Activated CD8-positive, alpha-beta T cell treated with anti-CD3 and anti-CD28 coated beads for 36 hours (primary cell): ENCODE measurements at regions not wholly inside any gene's neighbourhood (a gene's known extent, or its start where the extent isn't known, plus 50 kb on each side); places are given as distances from the start of the nearest gene placed in this dataset.

Source experiments
- ATAC-seq: fragments of 200-7000 bp; cut with Tn5 transposase; one replicate; pipeline ENCODE4 v1.10.0; 2021; ENCODE audit warnings: mild to moderate bottlenecking, moderate library complexity
- CTCF ChIA-PET: fragments of 350-600 bp; sonication (Branson Sonifier 250); formaldehyde crosslinking; loops from one replicate; lab custom pipeline; 2021; ENCODE audit warnings: antibody characterized with exemption; lab: Charles Lee
- POLR2A ChIA-PET: fragments of 350-600 bp; sonication (Branson Sonifier 250); formaldehyde crosslinking; loops from one replicate; lab custom pipeline; 2021; ENCODE audit warnings: antibody characterized with exemption; lab: Charles Lee
- DNase-seq: peaks from one replicate; pipeline ENCODE4 v3.0.0-alpha.2; 2020
- H3K27ac Mint-ChIP-seq: one replicate; pipeline ENCODE4 v1.8.0; 2021; ENCODE audit warnings: mild to moderate bottlenecking, mixed read lengths
- H3K27me3 Mint-ChIP-seq: one replicate; pipeline ENCODE4 v1.8.0; 2021; ENCODE audit warnings: mixed read lengths
- H3K36me3 Mint-ChIP-seq: one replicate; pipeline ENCODE4 v1.8.0; 2021; ENCODE audit warnings: low read depth, mixed read lengths
- H3K4me1 Mint-ChIP-seq: one replicate; pipeline ENCODE4 v1.8.0; 2021; ENCODE audit warnings: low read depth, mixed read lengths
- H3K4me3 Mint-ChIP-seq: one replicate; pipeline ENCODE4 v1.8.0; 2021; ENCODE audit warnings: mild to moderate bottlenecking, moderate library complexity, mixed read lengths
- H3K9me3 Mint-ChIP-seq: one replicate; pipeline ENCODE4 v1.8.0; 2021; ENCODE audit warnings: mixed read lengths
- CTCF ChIP-seq: fragments of 200-600 bp; IDR thresholded peaks from one replicate; pipeline ENCODE4 v1.8.0; 2022; ENCODE audit warnings: antibody characterized with exemption, mild to moderate bottlenecking
- intact Hi-C: fragments of 100-400 bp; cut with micrococcal nuclease; formaldehyde crosslinking; loops from one replicate; pipeline ENCODE4 v1.10.0; 2022

- ChIA-PET CTCF (no interaction called here), POLR2A (no interaction called here)
- no peak overlapping the region for H3K4me3 Mint-ChIP-seq
- ATAC-seq (no peak), DNase-seq (no peak)
- no peaks in the 10 kb centered on the region for H3K27me3 Mint-ChIP-seq
- H3K36me3 Mint-ChIP-seq, result no peaks in the 10 kb centered on the region
- no peaks in the 10 kb centered on the region for H3K4me1 Mint-ChIP-seq
- H3K27ac Mint-ChIP-seq, result no peak overlapping the region
- peaks cover 8% of the 10 kb centered on the region for H3K9me3 Mint-ChIP-seq
- TF ChIP-seq CTCF, result no peak
- intact Hi-C loops, result no loop called here
Observed at GRCh38 chr1:104163912-104164476, 414.3 kb downstream of the AMY1C start.

GRCh38 chr1:104172243-104172681, 422.6 kb downstream of the AMY1C start:
- H3K36me3 Mint-ChIP-seq, result no peaks in the 10 kb centered on the region
- H3K4me1 Mint-ChIP-seq, result no peaks in the 10 kb centered on the region
- DNase-seq, result no peak
- H3K9me3 Mint-ChIP-seq, result peaks cover 10% of the 10 kb centered on the region
- intact Hi-C loops, result no loop called here
- ATAC-seq, result no peak
- TF ChIP-seq CTCF, result no peak
- no peak overlapping the region for H3K27ac Mint-ChIP-seq
- POLR2A ChIA-PET, result no interaction called here
- CTCF ChIA-PET, result no interaction called here
- no peak overlapping the region for H3K4me3 Mint-ChIP-seq
- no peaks in the 10 kb centered on the region for H3K27me3 Mint-ChIP-seq

- no peak for ATAC-seq
- DNase-seq, result no peak
- Mint-ChIP-seq H3K27ac (no peak overlapping the region), H3K4me1 (no peaks in the 10 kb centered on the region), H3K9me3 (peaks cover 7% of the 10 kb centered on the region), H3K4me3 (no peak overlapping the region), H3K27me3 (no peaks in the 10 kb centered on the region), H3K36me3 (no peaks in the 10 kb centered on the region)
- intact Hi-C loops, result no loop called here
- POLR2A ChIA-PET, result no interaction called here
- CTCF ChIA-PET, result no interaction called here
- TF ChIP-seq CTCF, result no peak
Observed at GRCh38 chr1:104182251-104182650, 432.6 kb downstream of the AMY1C start.

- Mint-ChIP-seq H3K27ac (no peak overlapping the region), H3K36me3 (no peaks in the 10 kb centered on the region), H3K27me3 (no peaks in the 10 kb centered on the region), H3K4me3 (no peak overlapping the region), H3K9me3 (peaks cover 8% of the 10 kb centered on the region), H3K4me1 (no peaks in the 10 kb centered on the region)
- intact Hi-C loops, result no loop called here
- CTCF ChIA-PET, result no interaction called here
- POLR2A ChIA-PET, result no interaction called here
- no peak for TF ChIP-seq CTCF
- DNase-seq, result no peak
- no peak for ATAC-seq
Observed at GRCh38 chr1:104189207-104189606, 439.5 kb downstream of the AMY1C start.

- no peak for ATAC-seq
- POLR2A ChIA-PET, result no interaction called here
Observed at GRCh38 chr1:104190821-104191220, 441.1 kb downstream of the AMY1C start.

More at GRCh38 chr1:104190821-104191220, 441.1 kb downstream of the AMY1C start:
- Mint-ChIP-seq H3K27me3 (no peaks in the 10 kb centered on the region), H3K9me3 (peaks cover 9% of the 10 kb centered on the region), H3K4me1 (no peaks in the 10 kb centered on the region), H3K36me3 (no peaks in the 10 kb centered on the region), H3K4me3 (no peak overlapping the region), H3K27ac (no peak overlapping the region)
- intact Hi-C loops, result no loop called here
- no peak for TF ChIP-seq CTCF
- no peak for DNase-seq
- CTCF ChIA-PET, result no interaction called here
